NCI-H1092 treated with DMSO at 0.1 percent for 48 hours (cell line): ENCODE measurements at regions not wholly inside any gene's neighbourhood (a gene's known extent, or its start where the extent isn't known, plus 50 kb on each side); places are given as distances from the start of the nearest gene placed in this dataset.
"Not testable (repeated sequence)": the region's sequence is repeated elsewhere in the genome, so short reads cannot be mapped to it uniquely, and the experiment has no call there.

Source experiments
- DNase-seq: peaks from one replicate; lab custom pipeline; 2025; lab: John Stamatoyannopoulos, UW

DNA sequence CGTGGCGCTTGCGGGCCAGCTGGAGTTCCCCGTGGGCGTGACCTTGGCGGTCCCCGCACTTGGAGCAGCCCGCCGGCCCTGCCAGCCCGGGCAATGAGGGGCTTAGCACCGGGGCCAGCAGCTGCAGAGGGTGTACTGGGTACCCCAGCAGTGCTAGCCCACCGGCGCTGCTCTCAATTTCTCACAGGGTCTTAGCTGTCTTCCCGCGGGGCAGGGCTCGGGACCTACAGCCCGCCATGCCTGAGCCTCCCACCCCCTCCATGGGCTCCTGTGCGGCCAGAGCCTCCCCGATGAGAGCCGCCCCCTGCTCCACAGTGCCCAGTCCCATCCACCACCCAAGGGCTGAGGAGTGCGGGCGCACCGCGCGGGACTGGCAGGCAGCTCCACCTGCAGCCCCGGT, 94.0 kb upstream of the NIPBL start:
- not testable (repeated sequence) for DNase-seq

GRCh38 chr5:36786448-36787012, 90.0 kb upstream of the NIPBL start:
- no peak for DNase-seq

- no peak for DNase-seq
Observed at GRCh38 chr5:36787365-36788093, 89.0 kb upstream of the NIPBL start.

- DNase-seq = no peak
Observed at GRCh38 chr5:36790847-36791246, 85.7 kb upstream of the NIPBL start.

DNA sequence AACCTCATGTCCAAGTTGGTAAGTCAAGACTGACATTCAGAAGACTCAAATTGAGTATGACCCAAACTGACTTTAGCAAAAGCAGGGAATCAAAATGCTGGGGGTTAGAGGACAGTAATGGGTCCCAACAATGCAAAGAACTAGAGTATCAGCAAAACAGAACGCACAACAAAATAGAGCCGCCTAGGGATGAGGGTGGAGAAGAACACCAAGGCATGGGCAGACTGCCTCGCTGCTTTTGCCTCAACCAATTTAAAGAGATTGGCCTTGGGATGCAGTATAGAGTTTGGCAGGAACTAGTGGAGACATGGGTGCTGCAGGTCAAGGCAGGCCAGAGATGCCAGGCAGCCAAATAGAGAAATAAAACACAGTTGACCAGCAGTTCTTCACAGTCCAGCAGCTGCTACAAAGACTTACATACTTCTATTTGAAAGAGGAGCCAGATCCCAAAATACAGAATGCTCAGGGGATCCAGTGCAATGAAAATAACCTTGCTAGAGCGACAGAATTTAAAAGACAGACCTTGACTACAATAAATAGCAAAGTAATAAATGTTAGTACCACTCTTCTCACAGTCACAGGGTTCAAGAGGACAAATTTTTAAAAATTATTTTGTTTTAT, 83.9 kb upstream of the NIPBL start:
- DNase-seq = no peak

DNA sequence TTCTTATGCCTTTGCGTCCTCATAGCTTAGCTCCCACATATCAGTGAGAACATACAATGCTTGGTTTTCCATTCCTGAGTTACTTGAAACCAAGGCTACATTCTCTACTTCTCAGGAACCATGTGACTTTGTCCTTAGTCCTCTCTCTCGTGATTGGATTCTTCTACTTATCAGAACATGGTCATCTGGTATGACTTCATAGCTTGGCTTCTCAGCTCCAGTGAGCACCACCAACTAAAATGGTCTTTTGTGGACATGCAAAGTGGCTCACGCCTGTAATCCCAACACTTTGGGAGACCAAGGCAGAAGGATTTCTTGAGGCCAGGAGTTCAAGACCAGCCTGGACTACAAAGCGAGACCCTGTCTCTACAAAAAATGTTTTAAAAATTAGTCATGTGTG, 81.2 kb upstream of the NIPBL start:
- no peak for DNase-seq

DNA sequence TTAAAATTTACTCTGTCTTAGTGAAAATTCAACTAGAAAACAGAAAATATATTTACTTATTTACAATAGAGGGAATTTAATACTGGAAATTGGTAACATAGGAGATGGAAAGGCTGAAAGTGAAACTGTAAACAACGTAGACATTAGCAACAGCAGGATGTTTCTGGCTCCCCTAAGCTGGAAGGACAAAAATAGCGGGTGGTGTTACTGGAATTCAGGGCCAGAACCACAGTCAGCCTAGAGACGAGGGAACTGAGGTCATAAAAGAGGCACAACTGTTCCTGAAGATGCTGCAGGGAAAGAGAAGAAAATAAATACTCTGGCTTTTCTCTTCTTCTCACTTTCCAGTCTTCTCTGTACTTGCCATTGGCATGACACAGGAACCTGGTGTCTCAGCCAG, 80.4 kb upstream of the NIPBL start:
- DNase-seq = no peak

DNA sequence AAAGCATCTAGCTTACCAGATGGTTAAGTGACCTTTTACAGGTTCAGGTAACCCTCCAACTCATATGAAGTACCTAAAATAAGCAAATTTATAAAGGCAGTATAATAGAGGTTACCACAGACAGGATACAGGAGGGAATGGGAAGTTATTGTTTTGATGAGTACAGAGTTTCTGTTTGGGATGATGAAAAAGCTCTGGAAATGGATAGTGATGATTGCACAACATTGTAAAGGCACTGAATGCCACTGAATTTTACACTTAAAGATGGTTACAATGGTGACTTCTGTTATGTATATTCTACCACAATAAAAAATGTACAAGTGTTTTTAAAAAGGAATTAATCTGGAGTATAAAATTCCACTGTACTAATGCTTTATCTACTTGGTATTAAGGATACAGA, 75.0 kb upstream of the NIPBL start:
- no peak for DNase-seq

DNA sequence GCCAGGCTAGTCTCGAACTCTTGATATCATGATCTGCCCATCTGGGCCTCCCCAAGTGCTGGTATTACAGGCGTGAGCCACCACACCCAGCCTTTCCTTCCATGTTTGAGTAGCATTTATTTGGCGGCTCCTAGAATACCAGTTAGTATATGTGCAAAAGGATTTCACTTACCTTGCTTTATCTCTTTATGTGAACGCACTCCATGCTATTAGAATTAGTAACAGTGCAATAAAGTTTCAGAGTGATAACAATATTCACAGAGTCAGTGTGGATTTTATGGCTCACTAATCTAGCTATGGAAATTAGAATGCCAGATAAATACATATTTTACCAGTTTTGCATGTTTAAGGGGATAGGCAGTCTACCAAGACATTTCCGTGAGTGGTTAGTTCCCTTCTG, 74.4 kb upstream of the NIPBL start:
- DNase-seq = no peak

DNA sequence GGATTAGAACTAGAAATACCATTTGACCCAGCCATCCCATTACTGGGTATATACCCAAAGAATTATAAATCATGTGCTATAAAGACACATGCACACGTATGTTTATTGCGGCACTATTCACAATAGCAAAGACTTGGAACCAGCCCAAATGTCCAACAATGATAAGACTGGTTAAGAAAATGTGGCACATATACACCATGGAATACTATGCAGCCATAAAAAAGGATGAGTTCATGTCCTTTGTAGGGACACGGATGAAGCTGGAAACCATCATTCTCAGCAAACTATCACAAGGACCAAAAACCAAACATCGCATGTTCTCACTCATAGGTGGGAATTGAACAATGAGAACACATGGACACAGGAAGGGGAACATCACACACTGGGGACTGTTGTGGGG, 63.3 kb upstream of the NIPBL start:
- DNase-seq = not testable (repeated sequence)

DNA sequence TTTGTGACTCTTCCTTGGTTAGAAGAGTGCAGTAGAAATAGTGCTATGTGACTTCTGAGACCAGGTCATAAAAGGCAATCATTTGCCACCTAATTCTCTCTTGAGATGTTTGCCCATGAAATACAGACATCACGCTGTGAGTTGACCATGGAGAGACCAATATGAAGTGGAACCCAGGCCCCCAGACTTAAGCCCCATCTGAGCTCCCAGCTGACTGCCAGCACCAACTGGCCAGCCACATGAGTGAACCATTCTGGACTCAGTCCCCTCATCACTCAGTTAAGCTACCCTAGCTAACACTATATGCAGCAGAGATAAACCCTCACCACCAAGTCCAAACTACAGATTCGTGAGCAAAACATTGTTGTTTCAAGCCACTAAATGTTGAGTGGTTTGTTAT, 60.7 kb upstream of the NIPBL start:
- DNase-seq = no peak

- no peak for DNase-seq
Observed at GRCh38 chr5:36820900-36821299, 55.7 kb upstream of the NIPBL start.

- no peak for DNase-seq
Observed at GRCh38 chr5:36826694-36827093, 49.9 kb upstream of the NIPBL start.
